ENCODE measurements at regions not wholly inside any gene's neighbourhood (a gene's known extent, or its start where the extent isn't known, plus 50 kb on each side); places are given as distances from the start of the nearest gene placed in this dataset.
"Not testable (repeated sequence)": the region's sequence is repeated elsewhere in the genome, so short reads cannot be mapped to it uniquely, and the experiment has no call there.

- TF ChIP-seq POLR2A (IDR thresholded peaks at IDR 0.05) (no peak), CTCF (IDR thresholded peaks at IDR 0.05) (no peak)
- intact Hi-C loops (cut with DNase I), result no loop called here
- Histone ChIP-seq H3K27ac (no peak overlapping the region), H3K27me3 (no peaks in the 10 kb centered on the region), H3K36me3 (replicated peaks in 1 of 2) (no peaks in the 10 kb centered on the region), H3K9me3 (replicated peaks in 1 of 3) (no peaks in the 10 kb centered on the region), H3K4me1 (replicated peaks in 1 of 2) (no peaks in the 10 kb centered on the region), H3K4me3 (no peak overlapping the region)
- DNase-seq, result no peak
- WGBS, 4 donors, result 40 to 50% (median 46%) methylated on average over 1 of the region's 1 CpG
Observed at GRCh38 chr11:23212807-23213206, 352.5 kb upstream of the CCDC179 start.

- TF ChIP-seq POLR2A (IDR thresholded peaks at IDR 0.05), result no peak
- no peak for TF ChIP-seq CTCF (IDR thresholded peaks at IDR 0.05)
- intact Hi-C loops (cut with DNase I), result no loop called here
- WGBS, 4 donors, result 87 to 91% (median 89%) methylated on average over 9 of the region's 9 CpGs
- H3K4me1 ChIP-seq (replicated peaks in 1 of 2), result no peaks in the 10 kb centered on the region
- H3K27me3 ChIP-seq, result no peaks in the 10 kb centered on the region
- H3K27ac ChIP-seq, result no peak overlapping the region
- H3K4me3 ChIP-seq, result no peak overlapping the region
- no peaks in the 10 kb centered on the region for H3K36me3 ChIP-seq (replicated peaks in 1 of 2)
- H3K9me3 ChIP-seq (replicated peaks in 1 of 3), result no peaks in the 10 kb centered on the region
- no peak for DNase-seq
Observed at GRCh38 chr11:23217072-23217471, 356.8 kb upstream of the CCDC179 start.

GRCh38 chr11:23220086-23220485, 359.8 kb upstream of the CCDC179 start:
- H3K9me3 ChIP-seq (replicated peaks in 1 of 3); H3K27ac ChIP-seq; H3K36me3 ChIP-seq (replicated peaks in 1 of 2); intact Hi-C loops (cut with DNase I); DNase-seq; H3K4me1 ChIP-seq (replicated peaks in 1 of 2); H3K4me3 ChIP-seq; H3K27me3 ChIP-seq: not testable (repeated sequence)
- WGBS, 4 donors, result 78 to 83% (median 80%) methylated on average over 3 of the region's 3 CpGs

GRCh38 chr11:23221366-23221765, 361.1 kb upstream of the CCDC179 start:
- Histone ChIP-seq H3K27me3 (no peaks in the 10 kb centered on the region), H3K9me3 (replicated peaks in 1 of 3) (no peaks in the 10 kb centered on the region), H3K27ac (no peak overlapping the region), H3K4me1 (replicated peaks in 1 of 2) (no peaks in the 10 kb centered on the region), H3K4me3 (no peak overlapping the region), H3K36me3 (replicated peaks in 1 of 2) (no peaks in the 10 kb centered on the region)
- DNase-seq, result no peak
- no peak for TF ChIP-seq CTCF (IDR thresholded peaks at IDR 0.05)
- TF ChIP-seq POLR2A (IDR thresholded peaks at IDR 0.05), result no peak
- intact Hi-C loops (cut with DNase I), result no loop called here

- Histone ChIP-seq H3K4me3 (no peak overlapping the region), H3K9me3 (replicated peaks in 1 of 3) (no peaks in the 10 kb centered on the region), H3K27ac (no peak overlapping the region), H3K36me3 (replicated peaks in 1 of 2) (no peaks in the 10 kb centered on the region), H3K4me1 (replicated peaks in 1 of 2) (no peaks in the 10 kb centered on the region), H3K27me3 (no peaks in the 10 kb centered on the region)
- no peak for DNase-seq
- intact Hi-C loops (cut with DNase I), result no loop called here
- 80 to 88% (median 82%) methylated on average over 5 of the region's 5 CpGs for WGBS, 4 donors
- TF ChIP-seq CTCF (IDR thresholded peaks at IDR 0.05) (no peak), POLR2A (IDR thresholded peaks at IDR 0.05) (no peak)
Observed at GRCh38 chr11:23226331-23227077, 366.2 kb upstream of the CCDC179 start.
